HepG2 (cell line): ENCODE measurements at regions not wholly inside any gene's neighbourhood (a gene's known extent, or its start where the extent isn't known, plus 50 kb on each side); places are given as distances from the start of the nearest gene placed in this dataset.

ENCODE experiments used
- ATAC-seq: fragments of 200-7000 bp; cut with Tn5 transposase; 3 replicates; pipeline ENCODE4 v1.9.1; 2020; ENCODE audit warnings: mild to moderate bottlenecking, moderate library complexity
- BruUV-seq: library from RNA; stranded (reverse); fragments of 400-500 nt; replicated peaks from 2 replicates; lab custom pipeline; 2021; lab: Mats Ljungman, UMichigan
- CTCF ChIA-PET: fragments of 300-600 bp; formaldehyde crosslinking; extraction: SDS; loops from one replicate; lab custom pipeline; 2021; ENCODE audit warnings: low total read pairs, inconsistent platforms, low intra/inter-chr PET ratio; lab: Yijun Ruan, JAX
- POLR2A ChIA-PET: fragments of 350-600 bp; sonication (Branson Sonifier 250); formaldehyde crosslinking; loops from one replicate; lab custom pipeline; 2020; ENCODE audit warnings: antibody characterized with exemption, inconsistent platforms; lab: Yijun Ruan, JAX
- DNase-seq: peaks from one replicate; pipeline ENCODE4 v3.0.0-alpha.2; 2015; ENCODE audit warnings: low spot score
- FAIRE-seq: peaks from 3 replicates; lab custom pipeline; 2011; peaks lifted over from hg19 to GRCh38; lab: Jason Lieb, UNC
- H2AFZ ChIP-seq: one replicate; pipeline ENCODE4 v1.6.1; 2011; ENCODE audit warnings: low read length, inconsistent platforms
- H3K27ac ChIP-seq: fragments of 300-600 bp; 3 replicates; pipeline ENCODE4 v1.8.0; 2011; ENCODE audit warnings: mixed run types, mild to moderate bottlenecking, mixed read lengths, low read length, inconsistent platforms; ENCODE audit not compliant: insufficient read depth; ENCODE audit errors: extremely low read length
- H3K27me3 ChIP-seq, 2 experiments: fragments of 200-600 bp in 1 of 2; 2 replicates in 1 of 2; 3 replicates in 1 of 2; pipeline versions ENCODE4 v1.6.0 to v1.8.0; 2011; ENCODE audit warnings: low read length in 2 of 2, mild to moderate bottlenecking in 2 of 2, moderate library complexity in 2 of 2, inconsistent platforms in 1 of 2; ENCODE audit not compliant: insufficient read depth in 2 of 2, control insufficient read depth in 1 of 2
- H3K36me3 ChIP-seq, 2 experiments: fragments of 200-600 bp in 1 of 2; replicated peaks in 1 of 2; 2 replicates in 1 of 2; 3 replicates in 1 of 2; pipeline versions ENCODE4 v1.5.1 to v1.8.0; 2011; ENCODE audit warnings: low read length in 2 of 2, inconsistent platforms in 1 of 2; ENCODE audit not compliant: insufficient read depth in 2 of 2, control insufficient read depth in 1 of 2
- H3K4me1 ChIP-seq: 2 replicates; pipeline ENCODE4 v1.5.1; 2012; ENCODE audit warnings: low read length, inconsistent platforms; ENCODE audit not compliant: insufficient read depth
- H3K4me2 ChIP-seq: 2 replicates; pipeline ENCODE4 v1.6.0; 2011; ENCODE audit warnings: low read depth, low read length, inconsistent platforms
- H3K4me3 ChIP-seq, 3 experiments: fragments of 200-600 bp in 1 of 3; sonication (generic), shearing (Covaris generic) in 1 of 3; replicated peaks in 1 of 3; 2 replicates each; pipeline ENCODE4 v1.5.1; 2011 to 2016; ENCODE audit warnings: low read length in 3 of 3, inconsistent platforms in 2 of 3, low read depth in 2 of 3, mild to moderate bottlenecking in 2 of 3, control low read depth in 1 of 3, mixed read lengths in 1 of 3; ENCODE audit not compliant: insufficient read depth in 1 of 3
- H3K79me2 ChIP-seq: one replicate; pipeline ENCODE4 v1.6.1; 2011; ENCODE audit warnings: low read length, inconsistent platforms; ENCODE audit not compliant: insufficient read depth
- H3K9ac ChIP-seq: 2 replicates; pipeline ENCODE4 v1.6.0; 2011; ENCODE audit warnings: mild to moderate bottlenecking, low read depth, low read length, inconsistent platforms; ENCODE audit not compliant: insufficient read depth
- H3K9me3 ChIP-seq: 2 replicates; pipeline ENCODE4 v1.5.1; 2012; ENCODE audit warnings: mild to moderate bottlenecking, low read length
- H4K20me1 ChIP-seq: 2 replicates; pipeline ENCODE4 v1.6.0; 2011; ENCODE audit warnings: inconsistent platforms, mild to moderate bottlenecking, low read length, moderate library complexity; ENCODE audit not compliant: insufficient read depth
- FOXO4 ChIP-seq: sonication (generic); formaldehyde crosslinking; conservative IDR thresholded peaks from 2 replicates; pipeline ENCODE4 v1.8.1; 2023; ENCODE audit warnings: missing genetic modification reagents
- MED8 ChIP-seq: sonication (generic); formaldehyde crosslinking; IDR thresholded peaks from 2 replicates; pipeline ENCODE4 v1.8.1; 2023; ENCODE audit warnings: mild to moderate bottlenecking, missing genetic modification reagents; ENCODE audit not compliant: insufficient replicate concordance
- SIN3A ChIP-seq: IDR thresholded peaks from 2 replicates; pipeline ENCODE4 v1.6.1; 2011; ENCODE audit warnings: low read depth, mild to moderate bottlenecking, control low read depth, low read length, borderline replicate concordance
- SP4 ChIP-seq: sonication (generic); formaldehyde crosslinking; IDR thresholded peaks from 2 replicates; pipeline ENCODE4 v1.8.1; 2023; ENCODE audit warnings: mild to moderate bottlenecking, missing genetic modification reagents
- ZNF329 ChIP-seq: sonication (generic); formaldehyde crosslinking; IDR thresholded peaks from 2 replicates; pipeline ENCODE4 v1.9.0; 2021; ENCODE audit warnings: low read depth, mild to moderate bottlenecking, missing genetic modification reagents
- ZNF460 ChIP-seq: sonication (generic); formaldehyde crosslinking; IDR thresholded peaks from 2 replicates; pipeline ENCODE4 v1.5.1; 2020; ENCODE audit warnings: missing genetic modification reagents, mild to moderate bottlenecking, borderline replicate concordance
- whole genome bisulfite sequencing: methylation state at CpG from one replicate; pipeline ENCODE4 v1.1.6; 2017; ENCODE audit warnings: low lambda C conversion rate; 5-methylcytosine and 5-hydroxymethylcytosine counted together
- in situ Hi-C: cut with HindIII; loops from 2 replicates; pipeline ENCODE4 v1.10.0; 2017; ENCODE audit warnings: low pct_unique_long_range_greater_than_20kb; ENCODE audit not compliant: extremely low pct_ligation_motif_present
- intact Hi-C: fragments of 100-400 bp; cut with micrococcal nuclease; formaldehyde crosslinking; loops from one replicate; pipeline ENCODE4 v1.10.0; 2022; ENCODE audit not compliant: unreplicated experiment
- TF ChIP-seq, protein P1 (sequence below): sonication (generic); formaldehyde crosslinking; IDR thresholded peaks from 2 replicates; pipeline ENCODE4 v1.5.0; 2020; ENCODE audit warnings: missing genetic modification reagents, mild to moderate bottlenecking, borderline replicate concordance
- TF ChIP-seq, protein P2 (sequence below): sonication (generic); formaldehyde crosslinking; IDR thresholded peaks from one replicate; pipeline ENCODE4 v1.5.1; 2020; ENCODE audit warnings: mild to moderate bottlenecking, missing genetic modification reagents; ENCODE audit errors: not compliant biosample characterization

GRCh38 chr13:51017516-51017915, 93.6 kb downstream of the C13orf42 start:
- intact Hi-C loops, result loop anchor here (5.0 kb wide), 1 partner anchor 840 kb away; no protein-coding TSS in a partner anchor
- FAIRE-seq (no peak), DNase-seq (no peak), ATAC-seq (no peak)
- H3K9ac ChIP-seq, result no peak overlapping the region
- H3K27ac ChIP-seq, result no peak overlapping the region
- no peaks in the 10 kb centered on the region for H4K20me1 ChIP-seq
- no peaks in the 10 kb centered on the region for H3K4me1 ChIP-seq
- BruUV-seq, result no TSS peak
- no peak overlapping the region for H3K4me3 ChIP-seq
- no peak overlapping the region for H2AFZ ChIP-seq
- 63% methylated on average over 1 of the region's 1 CpG for WGBS
- TF ChIP-seq FOXO4 (CRISPR knock-in tag) (no peak), ZNF329 (no peak), SP4 (CRISPR knock-in tag) (no peak), MED8 (CRISPR knock-in tag) (no peak), SIN3A (no peak), ZNF460 (CRISPR knock-in tag) (no peak)
- TF ChIP-seq, protein P1, sequence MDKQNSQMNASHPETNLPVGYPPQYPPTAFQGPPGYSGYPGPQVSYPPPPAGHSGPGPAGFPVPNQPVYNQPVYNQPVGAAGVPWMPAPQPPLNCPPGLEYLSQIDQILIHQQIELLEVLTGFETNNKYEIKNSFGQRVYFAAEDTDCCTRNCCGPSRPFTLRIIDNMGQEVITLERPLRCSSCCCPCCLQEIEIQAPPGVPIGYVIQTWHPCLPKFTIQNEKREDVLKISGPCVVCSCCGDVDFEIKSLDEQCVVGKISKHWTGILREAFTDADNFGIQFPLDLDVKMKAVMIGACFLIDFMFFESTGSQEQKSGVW (CRISPR knock-in tag), result no peak
- TF ChIP-seq, protein P2, sequence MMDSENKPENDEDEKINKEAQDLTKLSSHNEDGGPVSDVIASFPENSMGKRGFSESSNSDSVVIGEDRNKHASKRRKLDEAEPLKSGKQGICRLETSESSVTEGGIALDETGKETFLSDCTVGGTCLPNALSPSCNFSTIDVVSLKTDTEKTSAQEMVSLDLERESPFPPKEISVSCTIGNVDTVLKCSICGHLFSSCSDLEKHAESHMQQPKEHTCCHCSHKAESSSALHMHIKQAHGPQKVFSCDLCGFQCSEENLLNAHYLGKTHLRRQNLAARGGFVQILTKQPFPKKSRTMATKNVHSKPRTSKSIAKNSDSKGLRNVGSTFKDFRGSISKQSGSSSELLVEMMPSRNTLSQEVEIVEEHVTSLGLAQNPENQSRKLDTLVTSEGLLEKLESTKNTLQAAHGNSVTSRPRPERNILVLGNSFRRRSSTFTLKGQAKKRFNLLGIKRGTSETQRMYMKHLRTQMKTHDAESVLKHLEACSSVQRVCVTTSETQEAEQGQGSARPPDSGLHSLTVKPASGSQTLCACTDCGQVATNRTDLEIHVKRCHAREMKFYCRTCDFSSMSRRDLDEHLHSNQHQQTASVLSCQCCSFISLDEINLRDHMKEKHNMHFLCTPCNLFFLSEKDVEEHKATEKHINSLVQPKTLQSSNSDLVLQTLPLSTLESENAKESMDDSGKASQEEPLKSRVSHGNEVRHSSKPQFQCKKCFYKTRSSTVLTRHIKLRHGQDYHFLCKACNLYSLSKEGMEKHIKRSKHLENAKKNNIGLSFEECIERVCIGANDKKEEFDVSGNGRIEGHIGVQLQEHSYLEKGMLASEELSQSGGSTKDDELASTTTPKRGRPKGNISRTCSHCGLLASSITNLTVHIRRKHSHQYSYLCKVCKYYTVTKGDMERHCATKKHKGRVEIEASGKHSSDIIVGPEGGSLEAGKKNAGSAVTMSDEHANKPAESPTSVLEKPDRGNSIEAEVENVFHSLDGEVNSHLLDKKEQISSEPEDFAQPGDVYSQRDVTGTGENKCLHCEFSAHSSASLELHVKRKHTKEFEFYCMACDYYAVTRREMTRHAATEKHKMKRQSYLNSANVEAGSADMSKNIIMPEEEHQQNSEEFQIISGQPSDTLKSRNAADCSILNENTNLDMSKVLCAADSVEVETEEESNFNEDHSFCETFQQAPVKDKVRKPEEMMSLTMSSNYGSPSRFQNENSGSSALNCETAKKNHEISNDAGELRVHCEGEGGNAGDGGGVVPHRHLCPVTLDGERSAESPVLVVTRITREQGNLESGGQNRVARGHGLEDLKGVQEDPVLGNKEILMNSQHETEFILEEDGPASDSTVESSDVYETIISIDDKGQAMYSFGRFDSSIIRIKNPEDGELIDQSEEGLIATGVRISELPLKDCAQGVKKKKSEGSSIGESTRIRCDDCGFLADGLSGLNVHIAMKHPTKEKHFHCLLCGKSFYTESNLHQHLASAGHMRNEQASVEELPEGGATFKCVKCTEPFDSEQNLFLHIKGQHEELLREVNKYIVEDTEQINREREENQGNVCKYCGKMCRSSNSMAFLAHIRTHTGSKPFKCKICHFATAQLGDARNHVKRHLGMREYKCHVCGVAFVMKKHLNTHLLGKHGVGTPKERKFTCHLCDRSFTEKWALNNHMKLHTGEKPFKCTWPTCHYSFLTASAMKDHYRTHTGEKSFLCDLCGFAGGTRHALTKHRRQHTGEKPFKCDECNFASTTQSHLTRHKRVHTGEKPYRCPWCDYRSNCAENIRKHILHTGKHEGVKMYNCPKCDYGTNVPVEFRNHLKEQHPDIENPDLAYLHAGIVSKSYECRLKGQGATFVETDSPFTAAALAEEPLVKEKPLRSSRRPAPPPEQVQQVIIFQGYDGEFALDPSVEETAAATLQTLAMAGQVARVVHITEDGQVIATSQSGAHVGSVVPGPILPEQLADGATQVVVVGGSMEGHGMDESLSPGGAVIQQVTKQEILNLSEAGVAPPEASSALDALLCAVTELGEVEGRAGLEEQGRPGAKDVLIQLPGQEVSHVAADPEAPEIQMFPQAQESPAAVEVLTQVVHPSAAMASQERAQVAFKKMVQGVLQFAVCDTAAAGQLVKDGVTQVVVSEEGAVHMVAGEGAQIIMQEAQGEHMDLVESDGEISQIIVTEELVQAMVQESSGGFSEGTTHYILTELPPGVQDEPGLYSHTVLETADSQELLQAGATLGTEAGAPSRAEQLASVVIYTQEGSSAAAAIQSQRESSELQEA (CRISPR knock-in tag), result no peak
- H3K36me3 ChIP-seq, result no peaks in the 10 kb centered on the region
- no peak overlapping the region for H3K4me2 ChIP-seq
- no peaks in the 10 kb centered on the region for H3K79me2 ChIP-seq
- H3K27me3 ChIP-seq, result peaks cover 0 to 6% of the 10 kb centered on the region in 2 experiments; a peak in 3 of 5 replicates
- no peaks in the 10 kb centered on the region for H3K9me3 ChIP-seq
- in situ Hi-C loops, result no loop called here
- CTCF ChIA-PET, result no interaction called here
- POLR2A ChIA-PET, result no interaction called here
